Parathyroid adenoma (tissue), 2 donors: ENCODE measurements at regions not wholly inside any gene's neighbourhood (a gene's known extent, or its start where the extent isn't known, plus 50 kb on each side); places are given as distances from the start of the nearest gene placed in this dataset.

ENCODE experiments used
- H2AFZ ChIP-seq: fragments of 300-600 bp; sonication (generic); one replicate; pipeline ENCODE4 v1.7.0; 2017; ENCODE audit warnings: antibody characterized with exemption, mild to moderate bottlenecking
- H3K27ac ChIP-seq: fragments of 300-600 bp; sonication (generic); one replicate; pipeline ENCODE4 v1.7.0; 2017
- H3K27me3 ChIP-seq: fragments of 300-600 bp; sonication (generic); one replicate; pipeline ENCODE4 v1.7.0; 2017; ENCODE audit warnings: low read length; ENCODE audit not compliant: control insufficient read depth, insufficient read depth
- H3K36me3 ChIP-seq: fragments of 300-600 bp; sonication (generic); one replicate; pipeline ENCODE4 v1.7.0; 2017; ENCODE audit warnings: low read length; ENCODE audit not compliant: control insufficient read depth, insufficient read depth
- H3K4me1 ChIP-seq: fragments of 300-600 bp; sonication (generic); one replicate; pipeline ENCODE4 v1.7.0; 2017; ENCODE audit warnings: control low read depth
- H3K4me2 ChIP-seq: fragments of 300-600 bp; sonication (generic); one replicate; pipeline ENCODE4 v1.7.0; 2017; ENCODE audit warnings: low read length
- H3K4me3 ChIP-seq: fragments of 300-600 bp; sonication (generic); one replicate; pipeline ENCODE4 v1.7.0; 2017; ENCODE audit warnings: low read depth, low read length
- H3K79me2 ChIP-seq: fragments of 300-600 bp; sonication (generic); one replicate; pipeline ENCODE4 v1.7.0; 2017; ENCODE audit warnings: control low read depth
- H3K9ac ChIP-seq: fragments of 300-600 bp; sonication (generic); one replicate; pipeline ENCODE4 v1.7.0; 2017; ENCODE audit warnings: mild to moderate bottlenecking
- H3K9me3 ChIP-seq: fragments of 300-600 bp; sonication (generic); one replicate; pipeline ENCODE4 v1.7.0; 2017; ENCODE audit warnings: low read length; ENCODE audit not compliant: control insufficient read depth
- CTCF ChIP-seq: fragments of 300-600 bp; sonication (generic); IDR thresholded peaks from one replicate; pipeline ENCODE4 v1.7.0; 2017; ENCODE audit warnings: antibody characterized with exemption, mild to moderate bottlenecking
- donor health status: primary hyperparathyroidism.

GRCh38 chr3:67076607-67077006 lies 78.5 kb downstream of the KBTBD8 start:
- H2AFZ ChIP-seq = no peak overlapping the region
- no peak overlapping the region for H3K27ac ChIP-seq
- H3K4me1 ChIP-seq = no peaks in the 10 kb centered on the region
- no peak overlapping the region for H3K4me2 ChIP-seq
- no peaks in the 10 kb centered on the region for H3K79me2 ChIP-seq
- H3K36me3 ChIP-seq = no peaks in the 10 kb centered on the region
- no peaks in the 10 kb centered on the region for H3K9me3 ChIP-seq
- H3K27me3 ChIP-seq = no peaks in the 10 kb centered on the region
- no peak for TF ChIP-seq CTCF
- H3K9ac ChIP-seq = no peak overlapping the region
- H3K4me3 ChIP-seq = no peak overlapping the region

GRCh38 chr3:67077656-67078055 lies 79.5 kb downstream of the KBTBD8 start:
- H3K9ac ChIP-seq = no peak overlapping the region
- H3K4me3 ChIP-seq = no peak overlapping the region
- H3K79me2 ChIP-seq = no peaks in the 10 kb centered on the region
- H3K9me3 ChIP-seq = no peaks in the 10 kb centered on the region
- no peak overlapping the region for H3K4me2 ChIP-seq
- H2AFZ ChIP-seq = no peak overlapping the region
- TF ChIP-seq CTCF = no peak
- H3K36me3 ChIP-seq = no peaks in the 10 kb centered on the region
- H3K27me3 ChIP-seq = no peaks in the 10 kb centered on the region
- H3K4me1 ChIP-seq = no peaks in the 10 kb centered on the region
- H3K27ac ChIP-seq = no peak overlapping the region

GRCh38 chr3:67082533-67083024 lies 84.5 kb downstream of the KBTBD8 start:
- Histone ChIP-seq H3K27me3 (no peaks in the 10 kb centered on the region), H3K79me2 (no peaks in the 10 kb centered on the region), H3K4me2 (no peak overlapping the region), H3K9ac (no peak overlapping the region), H2AFZ (no peak overlapping the region), H3K9me3 (no peaks in the 10 kb centered on the region), H3K27ac (no peak overlapping the region), H3K36me3 (no peaks in the 10 kb centered on the region), H3K4me3 (no peak overlapping the region), H3K4me1 (no peaks in the 10 kb centered on the region)
- TF ChIP-seq CTCF = no peak

- Histone ChIP-seq H3K27ac (no peak overlapping the region), H3K4me3 (no peak overlapping the region)
- no peak for TF ChIP-seq CTCF
Measured at GRCh38 chr3:67083277-67083676, 85.2 kb downstream of the KBTBD8 start.

GRCh38 chr3:67087788-67088187 lies 89.7 kb downstream of the KBTBD8 start:
- H3K27me3 ChIP-seq = no peaks in the 10 kb centered on the region
- H3K4me3 ChIP-seq = no peak overlapping the region
- H3K9me3 ChIP-seq = no peaks in the 10 kb centered on the region
- no peak for TF ChIP-seq CTCF
- H3K9ac ChIP-seq = no peak overlapping the region
- H3K4me1 ChIP-seq = no peaks in the 10 kb centered on the region
- no peak overlapping the region for H3K4me2 ChIP-seq
- H3K27ac ChIP-seq = no peak overlapping the region
- no peak overlapping the region for H2AFZ ChIP-seq
- H3K36me3 ChIP-seq = no peaks in the 10 kb centered on the region
- H3K79me2 ChIP-seq = no peaks in the 10 kb centered on the region

More at GRCh38 chr3:67083277-67083676, 85.2 kb downstream of the KBTBD8 start:
- H3K79me2 ChIP-seq = no peaks in the 10 kb centered on the region
- no peaks in the 10 kb centered on the region for H3K27me3 ChIP-seq
- no peak overlapping the region for H3K4me2 ChIP-seq
- no peaks in the 10 kb centered on the region for H3K9me3 ChIP-seq
- no peak overlapping the region for H3K9ac ChIP-seq
- H3K4me1 ChIP-seq = no peaks in the 10 kb centered on the region
- H2AFZ ChIP-seq = no peak overlapping the region
- H3K36me3 ChIP-seq = no peaks in the 10 kb centered on the region
